IPS DF 4.7 (cell line): ENCODE measurements at regions not wholly inside any gene's neighbourhood (a gene's known extent, or its start where the extent isn't known, plus 50 kb on each side); places are given as distances from the start of the nearest gene placed in this dataset.

ENCODE experiments used
- DNase-seq: peaks from one replicate; pipeline ENCODE4 v3.0.0-alpha.2; 2013; ENCODE audit warnings: low spot score; ENCODE audit errors: extremely low read depth

- DNase-seq: no peak
Observed at GRCh38 chr2:77834360-77835002, 312.3 kb upstream of the LRRTM4 start.

- DNase-seq: no peak
Observed at GRCh38 chr2:77838441-77838840, 316.3 kb upstream of the LRRTM4 start.

DNA sequence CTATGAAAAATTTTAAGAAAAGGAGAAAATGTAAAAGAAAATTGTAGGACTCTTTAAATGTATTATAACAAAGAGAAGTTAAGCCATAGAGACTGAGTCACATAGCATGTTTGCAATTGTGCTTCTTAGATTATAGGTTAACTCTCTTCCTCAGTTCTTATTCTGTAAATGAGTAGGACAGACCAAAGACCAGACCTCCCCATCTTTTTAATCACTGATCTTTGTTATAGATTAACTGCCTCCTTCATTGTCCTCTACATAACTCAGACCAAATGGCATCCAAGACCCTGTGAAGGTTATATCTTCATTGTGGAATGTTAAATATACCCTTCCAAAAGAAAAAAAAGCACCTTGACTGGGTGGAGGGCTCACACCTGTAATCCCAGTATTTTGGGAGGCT, 316.9 kb upstream of the LRRTM4 start:
- DNase-seq: no peak

DNA sequence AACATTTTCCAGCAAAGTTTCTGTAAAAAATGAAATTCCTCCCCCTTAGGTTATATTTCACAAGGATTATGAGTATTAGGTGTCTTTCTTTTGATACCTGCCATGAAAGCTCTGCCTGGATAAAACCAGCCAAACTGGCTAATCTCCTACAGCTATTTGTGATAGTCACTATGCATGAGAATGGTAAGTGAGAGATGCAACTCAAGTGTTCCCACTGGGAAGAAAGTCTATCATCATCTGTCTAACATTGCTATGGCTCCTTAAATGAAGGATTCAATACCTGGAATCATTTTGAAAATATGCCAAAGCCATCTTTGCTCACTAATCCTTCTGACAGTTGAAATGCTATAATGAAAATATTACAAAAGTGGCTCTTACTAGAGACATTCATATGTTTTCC, 339.9 kb upstream of the LRRTM4 start:
- DNase-seq: no peak

DNA sequence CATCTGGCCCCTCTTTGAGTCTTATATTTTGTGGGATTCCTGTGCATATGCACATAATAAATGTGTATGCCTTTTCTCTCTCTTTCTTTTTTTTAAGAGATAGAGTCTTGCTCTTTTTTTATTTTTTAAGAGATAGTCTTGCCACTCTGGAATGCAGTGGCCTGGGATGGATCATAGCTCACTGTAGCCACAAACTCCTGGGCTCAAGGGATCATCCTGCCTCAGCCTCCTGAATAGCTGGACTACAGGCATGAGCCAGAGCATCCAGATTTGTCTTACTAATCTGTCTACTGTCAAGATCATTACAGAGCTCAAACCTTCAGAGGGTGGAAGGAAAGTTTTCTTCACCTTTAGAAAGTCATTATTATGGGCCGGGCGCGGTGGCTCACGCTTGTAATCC, 342.2 kb upstream of the LRRTM4 start:
- DNase-seq: no peak

- no peak for DNase-seq
Observed at GRCh38 chr2:77866661-77867060, 344.5 kb upstream of the LRRTM4 start.

DNA sequence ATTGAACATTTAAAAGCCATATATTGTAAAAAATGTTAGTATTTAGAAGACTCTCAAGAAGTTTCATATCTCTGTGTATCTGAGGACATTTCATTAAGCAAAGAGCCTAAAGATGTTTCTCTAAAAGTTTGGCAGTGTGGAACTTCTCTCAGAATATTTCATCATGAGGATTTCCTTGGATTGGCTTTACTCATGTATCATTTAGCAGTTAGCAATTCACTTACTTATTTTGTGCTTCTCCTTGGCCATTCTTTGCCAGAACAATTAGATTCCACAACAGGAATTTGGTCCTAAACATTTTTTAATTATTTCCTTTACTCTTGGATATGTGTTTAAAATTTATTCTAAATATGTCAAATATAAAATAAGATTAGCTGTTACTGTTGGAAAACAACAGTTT, 345.0 kb upstream of the LRRTM4 start:
- no peak for DNase-seq

DNA sequence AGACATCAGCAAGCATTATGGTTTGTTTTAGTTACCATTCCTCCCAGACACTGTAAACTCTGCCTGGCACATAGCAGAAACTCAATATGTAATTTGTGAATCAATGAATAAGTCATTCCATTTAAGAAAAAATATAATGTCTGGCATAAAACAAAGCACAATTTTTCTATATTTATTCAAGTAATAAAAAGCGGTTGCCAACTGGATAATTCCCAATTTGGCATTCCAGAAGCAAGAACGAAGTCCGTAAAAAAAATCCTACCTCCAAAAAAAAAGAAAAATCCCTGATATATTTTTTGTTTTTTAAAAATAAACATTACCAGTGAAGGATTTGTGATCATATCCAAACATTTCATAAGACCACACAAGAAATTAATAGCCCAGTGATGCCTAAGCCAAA, 351.3 kb upstream of the LRRTM4 start:
- no peak for DNase-seq

- DNase-seq: peak; percentile 2
Observed at GRCh38 chr2:77900211-77900610, 378.0 kb upstream of the LRRTM4 start.

DNA sequence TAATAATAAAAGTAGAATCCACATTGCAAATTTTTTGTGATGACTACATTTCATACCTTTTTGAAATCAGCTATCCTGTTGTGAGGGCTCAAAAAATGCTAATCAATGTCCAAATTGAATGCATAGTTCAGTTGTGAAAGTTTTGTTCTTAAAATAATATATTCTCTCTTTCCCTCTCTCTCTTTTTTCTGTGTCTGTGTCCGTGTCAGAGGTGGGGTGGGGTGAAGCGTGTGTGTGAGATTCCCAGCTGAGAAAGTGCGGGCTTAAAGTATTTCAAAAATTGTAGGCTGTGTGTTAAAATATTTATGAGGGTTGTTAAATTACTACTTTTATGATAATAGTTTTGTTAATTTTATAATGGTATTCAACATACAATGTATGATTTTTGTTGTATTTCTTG, 388.0 kb upstream of the LRRTM4 start:
- no peak for DNase-seq

- no peak for DNase-seq
Observed at GRCh38 chr2:77920838-77921366, 398.7 kb upstream of the LRRTM4 start.

DNA sequence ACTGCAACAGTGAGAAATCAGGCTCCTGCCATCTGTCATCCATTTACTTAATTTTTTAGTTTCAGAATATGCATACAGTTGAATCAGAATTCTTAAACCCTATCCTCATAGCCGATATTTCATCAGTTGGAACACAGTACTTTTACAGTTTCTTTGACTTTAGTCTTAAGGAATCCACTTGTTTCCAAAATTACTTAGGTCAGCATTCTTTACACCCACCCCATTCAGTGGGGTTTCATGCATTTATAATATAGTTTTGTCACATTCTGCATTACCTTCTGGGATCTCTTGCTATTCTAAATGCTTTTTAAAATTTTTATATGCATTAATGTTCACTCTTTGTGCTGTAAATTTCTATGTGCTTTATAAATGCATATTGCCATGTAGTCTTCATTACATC, 400.4 kb upstream of the LRRTM4 start:
- DNase-seq: no peak

GRCh38 chr2:77937366-77937765, 415.2 kb upstream of the LRRTM4 start:
- no peak for DNase-seq

DNA sequence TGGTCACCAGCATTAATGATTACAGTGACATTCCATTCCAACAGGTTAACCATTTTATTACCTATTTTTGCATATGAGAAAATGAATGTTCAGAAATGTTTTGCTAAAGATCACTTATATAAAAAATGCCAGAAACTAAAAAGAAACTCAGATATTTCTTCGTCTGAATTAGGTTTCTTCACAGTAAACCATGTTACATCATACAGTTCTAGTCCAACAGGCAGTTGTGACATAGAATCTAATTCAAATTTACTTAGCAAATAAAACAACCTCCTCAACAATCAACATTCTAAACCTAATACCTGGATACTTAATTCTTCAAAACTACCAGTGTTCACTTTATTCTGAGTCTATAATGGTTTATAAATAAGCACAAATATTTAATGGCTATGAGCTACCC, 416.3 kb upstream of the LRRTM4 start:
- DNase-seq: no peak

GRCh38 chr2:77939370-77939769, 417.2 kb upstream of the LRRTM4 start:
- DNase-seq: no peak

GRCh38 chr2:77939801-77940200, 417.6 kb upstream of the LRRTM4 start:
- DNase-seq: no peak

DNA sequence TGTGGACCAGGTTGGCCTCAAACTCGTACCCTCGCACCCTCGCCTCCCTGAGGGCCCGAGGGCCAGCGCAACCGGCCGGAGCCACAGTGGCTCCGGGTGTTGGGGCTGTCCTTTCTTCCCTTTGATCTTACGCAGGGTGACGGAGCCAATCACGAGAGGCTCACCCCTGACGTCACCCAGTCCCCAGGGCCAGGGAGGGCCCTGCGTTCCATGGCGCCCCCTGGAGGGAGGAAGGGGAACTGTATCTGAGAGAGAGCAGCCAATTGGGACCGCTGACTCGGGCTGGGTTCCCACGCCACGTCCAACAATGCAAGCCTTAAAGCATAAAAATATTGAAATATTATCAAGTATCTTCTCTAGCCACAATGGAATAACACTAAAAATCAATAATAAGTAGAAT, 432.8 kb upstream of the LRRTM4 start:
- DNase-seq: no peak

DNA sequence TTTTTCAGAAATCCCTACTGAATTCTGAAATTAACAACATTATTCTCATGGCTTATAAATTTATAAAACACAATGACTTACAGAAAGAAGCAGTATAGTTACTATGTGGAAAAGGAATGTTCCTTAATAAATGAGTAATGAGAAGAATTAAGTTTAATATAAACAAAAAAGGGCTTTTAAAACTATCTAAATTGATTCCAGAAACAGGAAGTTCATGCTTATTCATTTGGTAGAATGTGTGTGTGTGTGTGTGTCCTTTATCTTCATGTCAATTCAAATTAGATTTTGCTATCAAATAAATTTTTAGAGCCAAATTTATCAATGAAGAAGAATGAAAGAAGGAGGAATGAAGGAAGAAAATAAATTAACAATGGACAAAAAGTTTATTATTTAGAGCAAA, 440.8 kb upstream of the LRRTM4 start:
- no peak for DNase-seq

DNA sequence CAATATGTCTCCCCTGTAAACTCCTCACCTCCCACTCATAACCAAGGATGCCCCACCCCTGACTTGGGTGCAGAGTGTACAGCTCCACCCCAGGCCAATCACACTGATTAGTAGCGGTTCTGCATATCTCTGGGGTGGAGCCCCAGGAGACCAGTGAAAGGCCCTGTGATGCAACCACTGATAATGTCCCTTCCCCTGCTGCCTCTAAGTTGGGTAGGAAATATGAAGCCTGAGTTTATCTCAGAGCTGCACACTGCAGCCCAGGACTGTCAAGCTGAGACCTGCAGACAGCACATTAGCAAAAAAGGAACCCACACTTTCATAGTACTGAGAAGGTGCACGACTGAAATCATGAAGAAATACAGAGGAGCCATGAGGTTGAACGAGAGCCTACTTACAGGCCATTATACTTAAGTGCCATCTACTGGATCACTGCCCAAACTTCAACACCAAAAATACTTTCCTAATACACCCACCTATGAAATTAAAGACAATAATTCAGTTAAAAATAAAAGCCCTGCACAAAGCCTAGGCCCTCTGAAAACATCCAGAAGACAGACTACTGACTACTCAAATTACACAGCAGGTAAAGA, 455.4 kb upstream of the LRRTM4 start:
- no peak for DNase-seq

- DNase-seq: no peak
Observed at GRCh38 chr2:77995161-77995560, 473.0 kb upstream of the LRRTM4 start.

DNA sequence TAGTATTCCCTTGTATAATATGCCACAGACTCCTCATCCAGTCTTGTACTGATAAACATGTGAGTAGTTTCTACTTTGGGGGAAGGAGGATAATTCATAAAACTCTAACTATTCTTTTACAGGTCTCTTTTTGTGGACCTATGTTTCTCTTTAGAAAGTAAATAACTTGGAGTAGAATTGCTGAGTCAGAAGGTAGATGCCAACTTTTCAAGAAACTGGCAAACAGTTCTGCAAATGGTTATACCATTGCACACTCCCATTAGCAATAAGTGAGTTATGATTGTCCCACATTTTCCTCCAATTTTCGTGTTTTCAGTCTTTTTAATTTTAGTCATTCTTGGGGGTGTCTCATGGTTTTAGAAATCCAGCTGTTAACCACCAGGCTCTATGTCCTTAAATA, 477.2 kb upstream of the LRRTM4 start:
- no peak for DNase-seq

DNA sequence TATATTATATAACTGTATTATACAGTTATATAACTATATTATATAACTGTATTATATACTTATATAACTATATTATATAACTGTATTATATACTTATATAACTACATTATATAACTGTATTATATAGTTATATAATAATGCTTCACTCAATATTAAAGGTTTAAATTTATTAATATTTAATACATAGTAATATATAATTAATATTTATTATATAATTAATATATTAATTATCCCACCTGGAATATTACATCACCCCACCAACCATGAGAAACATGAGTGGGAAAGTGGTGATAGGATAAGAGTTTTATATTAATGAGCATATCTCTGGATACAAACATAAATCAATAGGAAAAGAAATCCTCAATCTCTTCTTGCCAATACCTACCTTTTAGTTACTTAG, 487.1 kb upstream of the LRRTM4 start:
- DNase-seq: no peak

DNA sequence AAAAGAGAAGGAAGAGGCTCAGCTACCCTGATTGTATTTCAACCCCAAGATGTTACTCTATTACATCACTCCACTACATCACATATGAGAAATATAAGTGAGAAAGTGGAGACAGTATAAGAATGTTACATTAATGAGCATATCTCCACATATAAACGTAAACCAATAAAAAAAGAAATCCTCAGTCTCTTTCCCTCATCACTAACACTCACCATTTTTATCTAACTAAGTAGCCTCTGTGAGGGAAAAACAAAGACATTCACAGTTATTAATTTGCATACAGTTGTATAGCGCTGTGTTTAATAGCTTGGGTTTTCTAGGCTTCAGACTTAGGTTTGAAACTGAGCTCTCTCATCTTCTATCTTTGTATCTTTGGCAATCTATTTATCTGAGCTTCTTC, 489.1 kb upstream of the LRRTM4 start:
- no peak for DNase-seq
